Loucy (cell line): ENCODE measurements at regions not wholly inside any gene's neighbourhood (a gene's known extent, or its start where the extent isn't known, plus 50 kb on each side); places are given as distances from the start of the nearest gene placed in this dataset.

Experiments
- CTCF ChIP-seq: fragments of 200-600 bp; sonication (generic); conservative IDR thresholded peaks from 2 replicates; pipeline ENCODE4 v1.5.1; 2014; ENCODE audit warnings: mild to moderate bottlenecking, antibody characterized with exemption, low read length
- EZH2phosphoT487 ChIP-seq: fragments of 200-600 bp; IDR thresholded peaks from 2 replicates; pipeline ENCODE4 v1.6.1; 2018; ENCODE audit warnings: antibody characterized with exemption, mild to moderate bottlenecking, moderate library complexity, borderline replicate concordance

GRCh38 chr2:58767828-58768714 is 526.9 kb upstream of the FANCL start:
- no peak for TF ChIP-seq CTCF
- no peak for TF ChIP-seq EZH2phosphoT487
